GM12892 (cell line): ENCODE measurements at regions not wholly inside any gene's neighbourhood (a gene's known extent, or its start where the extent isn't known, plus 50 kb on each side); places are given as distances from the start of the nearest gene placed in this dataset.

Experiments used
- POLR2A ChIP-seq: IDR thresholded peaks from 2 replicates; pipeline ENCODE4 v1.6.1; 2011; ENCODE audit warnings: low read depth, low read length, control low read depth
- POLR2AphosphoS5 ChIP-seq: IDR thresholded peaks from 2 replicates; pipeline ENCODE4 v1.6.1; 2011; ENCODE audit warnings: low read depth, low read length, control low read depth
- TAF1 ChIP-seq: IDR thresholded peaks from 2 replicates; pipeline ENCODE4 v1.6.1; 2011; ENCODE audit warnings: low read depth, mild to moderate bottlenecking, control low read depth, low read length, borderline replicate concordance

GRCh38 chr9:29753638-29754037 is 2180.4 kb upstream of the C9orf72 start:
- no peak for TF ChIP-seq POLR2A
- no peak for TF ChIP-seq POLR2AphosphoS5
- TF ChIP-seq TAF1 = no peak
